WERI-Rb-1 (cell line): ENCODE measurements at regions not wholly inside any gene's neighbourhood (a gene's known extent, or its start where the extent isn't known, plus 50 kb on each side); places are given as distances from the start of the nearest gene placed in this dataset.

Source experiments
- DNase-seq: peaks from one replicate; pipeline ENCODE4 v3.0.0-alpha.2; 2020
- H3K27ac ChIP-seq: fragments of 250-450 bp; sonication (Bioruptor Pico); 2 replicates; pipeline ENCODE4 v1.5.1; 2020; ENCODE audit warnings: mild to moderate bottlenecking, moderate library complexity
- H3K27me3 ChIP-seq: fragments of 250-450 bp; sonication (Bioruptor Pico); 2 replicates; pipeline ENCODE4 v1.5.1; 2021; ENCODE audit warnings: mild to moderate bottlenecking, low read depth, moderate library complexity; ENCODE audit not compliant: insufficient read depth, severe bottlenecking
- H3K36me3 ChIP-seq: fragments of 250-450 bp; sonication (Bioruptor Pico); 2 replicates; pipeline ENCODE4 v1.5.1; 2020; ENCODE audit warnings: mild to moderate bottlenecking, moderate library complexity
- H3K4me3 ChIP-seq: 2 replicates; pipeline ENCODE4 v1.5.1; 2011; ENCODE audit warnings: low read depth, mild to moderate bottlenecking, control low read depth, low read length
- H3K9me3 ChIP-seq: fragments of 250-450 bp; sonication (Bioruptor Pico); 2 replicates; pipeline ENCODE4 v1.5.1; 2021; ENCODE audit warnings: mild to moderate bottlenecking, moderate library complexity; ENCODE audit not compliant: severe bottlenecking
- CTCF ChIP-seq: IDR thresholded peaks from 2 replicates; pipeline ENCODE4 v1.5.1; 2011; ENCODE audit warnings: low read depth, mild to moderate bottlenecking, control low read depth, inconsistent platforms, low read length

DNA sequence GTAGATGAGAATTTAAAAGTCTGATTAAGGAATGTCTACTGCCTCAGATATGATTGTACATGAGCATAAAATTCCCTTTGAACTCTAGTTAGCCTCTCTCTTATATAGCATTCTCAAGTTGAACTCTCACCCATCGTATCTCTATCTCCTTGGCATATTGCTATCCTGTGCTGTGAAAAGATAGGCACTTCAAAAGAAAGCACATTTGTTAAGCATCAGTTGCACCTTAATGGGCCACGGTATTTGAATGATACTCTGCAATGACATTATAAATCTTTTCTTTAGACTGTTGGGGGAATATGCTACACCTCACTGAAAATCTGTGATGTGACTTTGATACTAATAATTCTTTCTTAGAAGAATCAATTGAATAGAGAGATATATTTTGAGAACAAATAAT, 570.7 kb downstream of the JRKL start:
- Histone ChIP-seq H3K36me3 (no peaks in the 10 kb centered on the region), H3K27ac (no peak overlapping the region), H3K27me3 (no peaks in the 10 kb centered on the region), H3K4me3 (no peak overlapping the region), H3K9me3 (no peaks in the 10 kb centered on the region)
- DNase-seq = no peak
- TF ChIP-seq CTCF = no peak

DNA sequence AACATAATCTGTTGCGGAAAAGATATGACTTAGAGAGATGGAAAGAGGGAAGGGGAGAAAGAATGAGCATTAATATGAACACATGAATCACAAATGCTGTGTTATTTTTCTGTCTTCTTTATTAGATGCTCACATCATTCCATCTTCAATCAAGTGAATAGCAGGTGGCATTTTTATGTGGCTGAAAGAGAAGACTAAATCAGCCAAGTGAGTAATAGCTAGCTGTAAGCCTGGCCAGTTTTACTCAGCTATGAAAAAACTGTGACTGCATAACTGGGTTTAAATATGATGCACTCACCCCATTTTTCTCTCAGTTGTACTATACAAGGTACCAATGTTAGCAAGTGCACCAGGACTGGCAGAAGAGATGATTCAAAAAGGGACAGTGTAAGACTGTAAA, 571.1 kb downstream of the JRKL start:
- H3K9me3 ChIP-seq = no peaks in the 10 kb centered on the region
- H3K36me3 ChIP-seq = no peaks in the 10 kb centered on the region
- H3K27me3 ChIP-seq = no peaks in the 10 kb centered on the region
- DNase-seq = no peak
- no peak for TF ChIP-seq CTCF
- no peak overlapping the region for H3K27ac ChIP-seq
- no peak overlapping the region for H3K4me3 ChIP-seq

DNA sequence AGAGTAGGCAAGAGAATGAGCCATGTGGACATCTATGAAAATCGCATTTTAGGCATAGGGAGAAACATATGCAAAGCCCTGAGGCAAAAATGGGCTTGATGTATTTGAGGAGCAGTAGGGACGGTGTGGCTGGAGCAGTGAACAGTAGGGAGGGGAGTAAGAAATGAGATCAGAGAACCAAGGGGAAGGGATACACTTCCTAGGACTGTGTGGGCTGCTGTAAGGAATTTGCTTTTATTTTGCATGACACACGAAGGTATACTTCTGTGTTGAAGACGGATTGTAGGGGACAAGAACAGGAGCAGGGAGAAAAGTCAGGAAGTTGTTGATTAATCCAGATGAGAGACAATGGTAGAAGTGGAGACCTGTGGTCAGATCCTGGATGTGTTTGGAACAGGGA, 572.1 kb downstream of the JRKL start:
- no peak for DNase-seq
- no peak overlapping the region for H3K4me3 ChIP-seq
- no peaks in the 10 kb centered on the region for H3K36me3 ChIP-seq
- H3K27me3 ChIP-seq = no peaks in the 10 kb centered on the region
- no peak overlapping the region for H3K27ac ChIP-seq
- TF ChIP-seq CTCF = no peak
- H3K9me3 ChIP-seq = no peaks in the 10 kb centered on the region

GRCh38 chr11:96963375-96963774, 573.6 kb downstream of the JRKL start:
- Histone ChIP-seq H3K27ac (no peak overlapping the region), H3K27me3 (no peaks in the 10 kb centered on the region), H3K36me3 (no peaks in the 10 kb centered on the region), H3K9me3 (no peaks in the 10 kb centered on the region), H3K4me3 (no peak overlapping the region)
- DNase-seq = no peak
- no peak for TF ChIP-seq CTCF

GRCh38 chr11:96964661-96965060, 574.8 kb downstream of the JRKL start:
- no peak for TF ChIP-seq CTCF
- DNase-seq = no peak
- H3K4me3 ChIP-seq = no peak overlapping the region
- H3K9me3 ChIP-seq = no peaks in the 10 kb centered on the region
- H3K27ac ChIP-seq = no peak overlapping the region
- no peaks in the 10 kb centered on the region for H3K27me3 ChIP-seq
- H3K36me3 ChIP-seq = no peaks in the 10 kb centered on the region

DNA sequence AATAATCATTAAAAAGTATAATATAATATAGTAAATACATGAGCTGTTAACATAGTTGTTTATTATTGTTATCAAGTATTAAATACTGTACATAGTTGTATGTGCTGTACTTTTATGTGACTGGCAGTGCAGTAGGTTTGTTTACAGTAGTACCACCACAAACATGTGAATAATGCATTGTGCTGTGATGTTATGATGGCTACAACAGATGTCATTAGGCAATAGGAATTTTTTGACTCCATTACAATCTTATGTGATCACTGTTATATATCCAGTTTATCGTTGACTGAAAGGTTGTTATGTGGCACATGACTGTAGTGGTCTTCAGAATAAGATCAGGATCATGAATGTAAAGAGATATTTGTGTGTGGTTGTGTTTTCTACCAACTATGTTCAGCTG, 577.8 kb downstream of the JRKL start:
- H3K27ac ChIP-seq = no peak overlapping the region
- no peaks in the 10 kb centered on the region for H3K9me3 ChIP-seq
- no peak overlapping the region for H3K4me3 ChIP-seq
- no peaks in the 10 kb centered on the region for H3K27me3 ChIP-seq
- no peak for DNase-seq
- H3K36me3 ChIP-seq = no peaks in the 10 kb centered on the region
- TF ChIP-seq CTCF = no peak
